ENCODE measurements at regions not wholly inside any gene's neighbourhood (a gene's known extent, or its start where the extent isn't known, plus 50 kb on each side); places are given as distances from the start of the nearest gene placed in this dataset.

GRCh38 chr5:5787373-5787772 is 364.9 kb downstream of the ICE1 start:
- TF ChIP-seq CTCF (IDR thresholded peaks at IDR 0.05; ENCODE audit: insufficient read depth, low read length) (no peak), REST (IDR thresholded peaks at IDR 0.05; ENCODE audit: insufficient replicate concordance, low read depth) (no peak), SPI1 (IDR thresholded peaks at IDR 0.05; ENCODE audit: borderline replicate concordance, low read depth) (no peak), POLR2AphosphoS5 (IDR thresholded peaks at IDR 0.05; ENCODE audit: low read depth) (no peak), GABPA (IDR thresholded peaks at IDR 0.05; ENCODE audit: low read depth) (no peak)

All from HL-60 (cell line).